HFFc6 (cell line): ENCODE measurements at regions not wholly inside any gene's neighbourhood (a gene's known extent, or its start where the extent isn't known, plus 50 kb on each side); places are given as distances from the start of the nearest gene placed in this dataset.

Source experiments
- DNase-seq: peaks from one replicate; pipeline ENCODE4 v3.0.0-alpha.2; 2018
- H3K27ac Mint-ChIP-seq: 2 replicates; pipeline ENCODE4 v1.8.0; 2020; ENCODE audit warnings: mild to moderate bottlenecking, mixed read lengths
- H3K27me3 Mint-ChIP-seq: 2 replicates; pipeline ENCODE4 v1.8.0; 2021; ENCODE audit warnings: mild to moderate bottlenecking, moderate library complexity, mixed read lengths; ENCODE audit not compliant: insufficient read depth
- H3K36me3 Mint-ChIP-seq: 2 replicates; pipeline ENCODE4 v1.8.0; 2021; ENCODE audit warnings: low read depth, mixed read lengths
- H3K4me1 Mint-ChIP-seq: 2 replicates; pipeline ENCODE4 v1.8.0; 2020; ENCODE audit warnings: low read depth, mixed read lengths
- H3K4me3 Mint-ChIP-seq: 2 replicates; pipeline ENCODE4 v1.8.0; 2020; ENCODE audit warnings: mild to moderate bottlenecking, moderate library complexity, mixed read lengths
- H3K9me3 Mint-ChIP-seq: 2 replicates; pipeline ENCODE4 v1.8.0; 2020; ENCODE audit warnings: mild to moderate bottlenecking, mixed read lengths
- CTCF ChIP-seq: fragments of 200-600 bp; sonication (generic); IDR thresholded peaks from 2 replicates; pipeline ENCODE4 v1.5.0; 2021; ENCODE audit warnings: antibody characterized with exemption, mild to moderate bottlenecking

GRCh38 chr2:215770668-215771067 is 242.7 kb downstream of the MREG start:
- no peak for TF ChIP-seq CTCF
- H3K9me3 Mint-ChIP-seq, result peaks cover 13% of the 10 kb centered on the region
- peaks cover 20% of the 10 kb centered on the region for H3K36me3 Mint-ChIP-seq
- peaks cover 50% of the 10 kb centered on the region for H3K4me1 Mint-ChIP-seq
- H3K27ac Mint-ChIP-seq, result peak overlapping the region; percentile 42
- no peak for DNase-seq
- H3K4me3 Mint-ChIP-seq, result no peak overlapping the region
- H3K27me3 Mint-ChIP-seq, result no peaks in the 10 kb centered on the region

GRCh38 chr2:215769246-215769645 is 244.1 kb downstream of the MREG start:
- Mint-ChIP-seq H3K36me3 (peaks cover 20% of the 10 kb centered on the region), H3K27me3 (no peaks in the 10 kb centered on the region), H3K4me1 (peaks cover 55% of the 10 kb centered on the region), H3K9me3 (peaks cover 13% of the 10 kb centered on the region), H3K4me3 (no peak overlapping the region), H3K27ac (no peak overlapping the region)
- no peak for TF ChIP-seq CTCF
- no peak for DNase-seq

- no peak overlapping the region for H3K27ac Mint-ChIP-seq
- no peak for DNase-seq
- H3K9me3 Mint-ChIP-seq, result peaks cover 13% of the 10 kb centered on the region
- no peak for TF ChIP-seq CTCF
- peaks cover 43% of the 10 kb centered on the region for H3K4me1 Mint-ChIP-seq
- no peaks in the 10 kb centered on the region for H3K27me3 Mint-ChIP-seq
- H3K4me3 Mint-ChIP-seq, result no peak overlapping the region
- H3K36me3 Mint-ChIP-seq, result peaks cover 20% of the 10 kb centered on the region
These were observed 245.7 kb downstream of the MREG start for GRCh38 chr2:215767625-215768024.

GRCh38 chr2:215765729-215766360 is 247.5 kb downstream of the MREG start:
- Mint-ChIP-seq H3K36me3 (peaks cover 26% of the 10 kb centered on the region), H3K4me1 (peaks cover 26% of the 10 kb centered on the region), H3K9me3 (peaks cover 13% of the 10 kb centered on the region), H3K27ac (no peak overlapping the region), H3K4me3 (no peak overlapping the region), H3K27me3 (no peaks in the 10 kb centered on the region)
- no peak for TF ChIP-seq CTCF
- DNase-seq, result no peak

- H3K9me3 Mint-ChIP-seq, result peaks cover 13% of the 10 kb centered on the region
- H3K27ac Mint-ChIP-seq, result peak overlapping the region; percentile 49
- DNase-seq, result peak; percentile 47
- H3K4me3 Mint-ChIP-seq, result no peak overlapping the region
- H3K36me3 Mint-ChIP-seq, result peaks cover 23% of the 10 kb centered on the region
- peaks cover 32% of the 10 kb centered on the region for H3K4me1 Mint-ChIP-seq
- no peak for TF ChIP-seq CTCF
- no peaks in the 10 kb centered on the region for H3K27me3 Mint-ChIP-seq
These were observed 248.8 kb downstream of the MREG start for GRCh38 chr2:215764441-215765048.
